NOMO-1 treated with dmso at 0.1 percent for 144 hours (cell line): ENCODE measurements at regions not wholly inside any gene's neighbourhood (a gene's known extent, or its start where the extent isn't known, plus 50 kb on each side); places are given as distances from the start of the nearest gene placed in this dataset.
A peak's percentile ranks its signal among the peaks of the same experiment; 100 is the strongest.
"Not testable (repeated sequence)": the region's sequence is repeated elsewhere in the genome, so short reads cannot be mapped to it uniquely, and the experiment has no call there.

Experiments used
- DNase-seq: peaks from one replicate; lab custom pipeline; 2025; ENCODE audit not compliant: unreplicated experiment; lab: John Stamatoyannopoulos, UW

GRCh38 chr14:22266142-22266442, 322.9 kb downstream of the DAD1 start:
- no peak for DNase-seq

GRCh38 chr14:22265319-22266141, 323.5 kb downstream of the DAD1 start:
- peak; percentile 26 for DNase-seq

DNA sequence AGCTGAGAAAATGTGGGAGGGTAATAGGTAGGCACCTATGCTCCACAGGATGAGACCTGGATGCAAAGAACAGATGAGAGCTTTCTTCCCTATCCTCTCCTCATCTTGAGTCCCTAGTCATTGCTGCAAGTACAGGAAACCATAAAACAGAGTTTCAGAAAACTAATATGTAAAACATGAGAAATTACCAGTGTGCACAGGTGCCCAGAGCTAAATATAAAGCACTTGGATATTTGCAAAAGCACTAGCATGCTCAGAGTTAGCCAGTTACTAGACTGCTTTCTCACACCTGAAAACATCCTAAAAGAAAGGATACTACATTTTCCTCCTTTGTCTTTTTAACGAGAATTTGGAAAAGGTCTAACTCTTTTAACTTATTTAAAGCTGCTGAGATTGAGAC, 324.3 kb downstream of the DAD1 start:
- no peak for DNase-seq

DNA sequence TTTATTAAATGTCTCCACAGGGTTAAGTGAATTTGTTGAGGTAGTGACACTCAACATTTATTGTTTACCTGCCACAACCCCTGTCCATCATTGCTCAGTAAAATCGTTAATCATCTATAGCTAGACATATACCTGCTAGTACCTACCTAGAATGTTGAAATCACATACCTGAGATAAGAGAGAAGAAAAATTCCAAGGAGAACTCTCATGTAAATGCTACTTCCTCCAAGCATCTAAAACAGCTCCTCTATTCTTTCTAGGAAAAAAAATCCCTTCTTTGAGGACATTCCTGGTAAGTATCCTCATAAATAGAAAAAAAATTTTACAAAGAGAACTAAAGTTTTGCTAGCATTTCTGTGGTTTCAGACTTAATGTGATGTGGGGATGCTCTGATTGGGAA, 325.1 kb downstream of the DAD1 start:
- DNase-seq, result no peak

DNA sequence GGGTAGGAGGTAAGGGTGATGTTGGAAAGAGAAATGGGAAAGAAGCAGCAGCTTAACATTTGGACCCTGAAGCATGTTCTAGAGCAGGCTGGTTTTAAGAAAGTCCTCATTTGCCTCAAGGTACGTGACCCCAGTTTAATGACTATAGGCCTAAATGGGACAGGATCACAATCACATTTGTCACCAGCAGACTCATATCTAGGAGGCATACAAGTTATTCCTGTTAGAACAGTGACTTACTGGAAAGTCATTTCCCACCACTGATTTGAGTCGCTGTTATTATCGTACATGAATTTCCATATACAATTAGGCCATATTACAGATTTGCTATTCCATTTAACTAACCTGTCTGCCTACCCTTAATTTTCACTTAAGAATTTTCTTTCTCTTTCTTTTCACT, 326.1 kb downstream of the DAD1 start:
- DNase-seq, result no peak

GRCh38 chr14:22255017-22255950, 333.7 kb downstream of the DAD1 start:
- DNase-seq, result no peak

DNA sequence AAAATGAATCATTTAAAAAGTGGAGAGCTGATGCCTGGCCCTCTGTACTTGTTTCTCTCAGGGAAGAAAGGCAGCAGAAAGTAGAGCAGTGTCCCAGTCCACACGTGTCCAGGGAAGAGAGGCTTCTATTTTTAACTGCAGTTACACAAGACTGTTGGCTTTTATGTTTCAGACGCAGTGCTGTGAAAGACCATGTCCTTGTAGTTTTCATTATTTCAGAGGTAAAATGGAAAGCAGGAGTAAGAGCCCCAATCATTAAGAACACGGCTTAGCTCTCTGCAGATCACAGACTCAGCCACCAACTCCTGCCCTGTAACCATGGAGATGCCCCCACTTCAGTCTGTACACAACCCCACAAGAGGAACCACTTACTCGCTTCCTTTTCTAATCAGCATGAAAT, 336.3 kb downstream of the DAD1 start:
- no peak for DNase-seq

- DNase-seq, result no peak
Observed at GRCh38 chr14:22251090-22251489, 337.9 kb downstream of the DAD1 start.

- DNase-seq, result no peak
Observed at GRCh38 chr14:22249770-22250169, 339.3 kb downstream of the DAD1 start.

- no peak for DNase-seq
Observed at GRCh38 chr14:22243971-22244581, 344.9 kb downstream of the DAD1 start.

DNA sequence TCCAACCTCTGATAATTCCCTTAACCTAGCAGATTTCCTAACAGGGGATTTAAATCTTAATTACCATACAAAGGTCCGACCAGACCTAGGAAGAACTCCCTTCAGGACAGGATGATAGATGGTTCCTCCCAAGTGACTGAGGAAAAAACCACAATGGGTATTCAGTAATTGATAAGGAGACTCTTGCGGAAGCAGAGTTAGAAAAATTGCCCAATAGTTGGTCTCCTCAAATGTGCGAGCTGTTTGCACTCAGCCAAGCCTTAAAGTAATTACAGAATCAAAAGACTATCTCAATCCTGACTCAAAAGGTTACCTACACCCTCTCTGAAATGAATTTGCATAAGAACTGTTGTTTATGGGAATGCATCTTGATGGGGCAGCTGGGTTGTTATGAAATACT, 350.7 kb downstream of the DAD1 start:
- DNase-seq, result not testable (repeated sequence)

GRCh38 chr14:22233377-22233776, 355.6 kb downstream of the DAD1 start:
- DNase-seq, result no peak

GRCh38 chr14:22232933-22233332, 356.1 kb downstream of the DAD1 start:
- no peak for DNase-seq

GRCh38 chr14:22232486-22232885, 356.5 kb downstream of the DAD1 start:
- no peak for DNase-seq

DNA sequence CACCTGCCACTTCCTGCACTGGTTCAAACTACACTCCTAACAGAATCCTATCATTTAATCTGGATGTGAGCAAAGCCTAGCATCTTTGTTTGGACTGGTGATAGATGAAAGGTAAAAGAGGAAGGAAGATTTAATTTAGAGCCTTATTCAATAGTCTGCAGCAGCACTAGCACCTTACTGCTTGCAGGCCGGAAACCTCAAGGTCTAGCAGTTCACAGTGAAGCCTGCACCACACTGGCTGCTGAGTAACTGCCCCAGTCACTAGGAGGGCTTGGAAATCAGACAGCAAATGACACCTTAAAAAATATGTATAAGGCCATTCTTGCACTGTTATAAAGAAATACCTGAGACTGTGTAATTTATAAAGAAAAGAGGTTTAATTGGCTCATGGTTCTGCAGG, 358.0 kb downstream of the DAD1 start:
- DNase-seq, result peak; percentile 64

DNA sequence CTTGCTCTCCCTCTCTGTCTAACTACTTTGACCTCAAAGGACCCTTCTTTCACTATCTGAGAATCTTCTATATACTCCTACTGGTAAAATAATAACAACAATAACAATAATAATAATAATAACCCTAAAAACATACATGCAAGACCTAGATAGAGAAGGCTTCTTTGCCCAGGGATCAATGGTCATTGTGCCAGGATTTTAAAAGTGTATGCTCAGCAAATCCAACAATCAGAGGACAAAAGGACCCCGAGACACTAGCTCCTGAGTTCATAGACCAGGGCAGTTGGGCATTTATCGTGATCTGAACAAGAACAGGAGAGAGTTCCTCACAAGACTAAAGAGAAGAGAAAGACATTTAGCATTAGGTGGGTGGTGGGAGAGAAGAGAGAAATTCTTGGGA, 358.5 kb downstream of the DAD1 start:
- DNase-seq, result no peak

DNA sequence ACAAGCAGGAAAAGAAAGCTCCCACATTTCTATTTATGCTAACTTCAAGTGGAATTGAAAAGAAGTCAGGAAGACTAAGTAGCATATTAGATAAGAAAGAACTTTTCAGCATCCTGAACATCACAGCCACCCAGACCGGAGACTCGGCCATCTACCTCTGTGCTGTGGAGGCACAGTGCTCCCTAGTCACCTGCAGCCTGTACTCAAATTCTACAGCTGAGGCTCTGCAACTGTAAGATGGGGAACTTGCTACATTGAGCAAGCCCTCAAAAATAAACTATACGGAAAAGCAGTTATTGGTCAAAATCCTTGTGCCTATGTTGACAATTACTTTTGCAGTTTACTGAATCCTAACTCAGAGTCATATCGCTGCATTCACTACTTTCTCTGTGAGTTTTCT, 361.9 kb downstream of the DAD1 start:
- peak; percentile 30 for DNase-seq

DNA sequence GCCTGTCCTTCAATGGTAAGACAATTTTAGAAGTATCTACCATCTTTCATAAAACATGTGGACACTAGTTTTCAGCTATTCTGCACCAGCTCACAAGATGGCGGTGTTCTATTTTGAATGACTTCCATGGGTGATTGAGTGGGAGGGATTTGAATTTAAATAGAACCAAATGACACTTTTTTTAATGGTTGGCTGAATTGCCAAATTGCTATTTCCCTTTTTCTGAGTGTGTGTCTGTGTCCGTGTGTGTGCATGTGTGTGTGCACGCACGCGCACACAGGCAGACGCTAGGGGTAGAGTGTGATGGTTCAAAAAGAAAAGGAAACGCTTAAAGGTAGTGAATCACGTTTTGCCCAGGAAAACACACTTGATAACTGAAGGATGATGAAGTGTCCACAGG, 362.6 kb downstream of the DAD1 start:
- peak; percentile 92 for DNase-seq

- DNase-seq, result no peak
Observed at GRCh38 chr14:22225516-22226140, 363.4 kb downstream of the DAD1 start.

- no peak for DNase-seq
Observed at GRCh38 chr14:22221508-22221907, 367.5 kb downstream of the DAD1 start.

- DNase-seq, result no peak
Observed at GRCh38 chr14:22220427-22220826, 368.6 kb downstream of the DAD1 start.
